Glutamatergic neuron (in vitro differentiated cells): ENCODE measurements at regions not wholly inside any gene's neighbourhood (a gene's known extent, or its start where the extent isn't known, plus 50 kb on each side); places are given as distances from the start of the nearest gene placed in this dataset.
A peak's percentile ranks its signal among the peaks of the same experiment; 100 is the strongest.
"Not testable (repeated sequence)": the region's sequence is repeated elsewhere in the genome, so short reads cannot be mapped to it uniquely, and the experiment has no call there.

ENCODE experiments used
- DNase-seq: peaks from one replicate; pipeline ENCODE4 v3.0.0; 2022
- H3K27ac Mint-ChIP-seq: one replicate; pipeline ENCODE4 v1.8.0; 2020; ENCODE audit warnings: mild to moderate bottlenecking, mixed read lengths, inconsistent platforms; ENCODE audit not compliant: unreplicated experiment
- H3K27me3 Mint-ChIP-seq: one replicate; pipeline ENCODE4 v1.8.0; 2020; ENCODE audit warnings: mild to moderate bottlenecking, moderate library complexity, mixed read lengths, inconsistent platforms; ENCODE audit not compliant: unreplicated experiment
- H3K36me3 Mint-ChIP-seq: one replicate; pipeline ENCODE4 v1.8.0; 2020; ENCODE audit warnings: mild to moderate bottlenecking, mixed read lengths, inconsistent platforms; ENCODE audit not compliant: unreplicated experiment
- H3K4me1 Mint-ChIP-seq: one replicate; pipeline ENCODE4 v1.8.0; 2020; ENCODE audit warnings: mild to moderate bottlenecking, low read depth, mixed read lengths, inconsistent platforms; ENCODE audit not compliant: unreplicated experiment
- H3K4me3 Mint-ChIP-seq: one replicate; pipeline ENCODE4 v1.8.0; 2020; ENCODE audit warnings: mild to moderate bottlenecking, mixed read lengths, inconsistent platforms; ENCODE audit not compliant: unreplicated experiment
- H3K9me3 Mint-ChIP-seq: one replicate; pipeline ENCODE4 v1.8.0; 2020; ENCODE audit warnings: mild to moderate bottlenecking, moderate library complexity, mixed read lengths, inconsistent platforms; ENCODE audit not compliant: unreplicated experiment

DNA sequence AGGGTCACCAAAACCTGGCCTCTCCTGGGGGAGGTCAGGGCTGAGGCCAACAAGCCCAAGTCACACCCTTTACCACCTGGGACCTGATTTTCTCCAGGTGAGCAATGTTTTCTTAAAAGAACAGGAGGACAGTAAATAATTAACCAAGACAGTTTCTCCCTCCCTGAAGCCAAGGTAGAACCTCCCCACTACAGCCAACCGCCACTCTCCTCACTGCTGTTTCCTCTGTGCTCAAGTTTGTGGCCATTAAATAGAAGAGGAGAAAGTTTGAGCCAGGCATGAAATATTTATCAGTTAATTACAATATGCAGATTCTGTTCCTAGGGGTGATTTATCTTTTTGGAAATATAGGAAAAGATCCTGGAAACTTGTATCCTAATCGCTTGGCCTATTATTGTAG is 150.6 kb upstream of the ANKRD20A1 start:
- H3K4me3 Mint-ChIP-seq, H3K9me3 Mint-ChIP-seq, H3K27ac Mint-ChIP-seq, H3K36me3 Mint-ChIP-seq, H3K27me3 Mint-ChIP-seq, H3K4me1 Mint-ChIP-seq, DNase-seq: not testable (repeated sequence)

DNA sequence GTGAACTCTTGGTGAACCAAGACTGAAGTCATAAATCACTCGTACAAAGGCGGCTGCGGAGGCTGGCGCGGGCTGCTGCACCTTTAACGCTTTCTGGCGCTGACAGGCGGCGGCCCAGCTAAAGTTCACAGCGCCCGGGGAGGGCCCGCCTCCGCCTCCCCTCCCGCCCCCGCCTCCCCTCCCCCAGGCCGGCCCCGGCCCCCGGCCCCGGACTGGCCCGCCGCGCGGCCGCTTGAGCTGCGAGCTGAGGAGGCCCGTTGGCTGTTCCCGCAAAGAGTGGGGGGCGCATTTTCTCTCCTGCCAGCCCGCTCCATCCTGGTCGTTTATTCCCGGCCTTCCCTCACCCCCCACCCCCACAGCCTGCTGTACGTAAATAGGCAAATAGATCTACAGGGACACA is 147.3 kb upstream of the ANKRD20A1 start:
- H3K4me1 Mint-ChIP-seq, H3K4me3 Mint-ChIP-seq, H3K36me3 Mint-ChIP-seq, H3K9me3 Mint-ChIP-seq, H3K27me3 Mint-ChIP-seq, H3K27ac Mint-ChIP-seq, DNase-seq: not testable (repeated sequence)

DNA sequence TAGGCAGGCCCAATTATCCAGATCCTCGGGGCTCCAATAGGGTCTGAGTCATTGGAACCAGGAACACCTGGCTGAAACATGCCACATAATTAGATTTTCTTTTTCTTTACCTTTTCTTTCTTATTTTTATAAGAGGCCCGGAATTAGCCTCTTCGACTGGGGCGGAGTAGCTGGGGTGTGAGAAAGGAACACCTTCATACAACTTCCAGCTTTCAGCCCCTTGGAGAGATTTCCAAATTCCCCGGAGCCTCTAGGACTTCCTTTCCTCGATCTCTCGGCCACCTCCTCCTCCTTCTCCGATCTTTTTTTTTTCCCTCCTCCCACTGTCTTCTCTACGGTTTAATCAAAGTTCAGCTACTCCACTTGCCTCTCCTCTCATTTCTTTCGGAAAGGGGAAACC is 146.8 kb upstream of the ANKRD20A1 start:
- H3K27ac Mint-ChIP-seq, DNase-seq, H3K4me1 Mint-ChIP-seq, H3K36me3 Mint-ChIP-seq, H3K4me3 Mint-ChIP-seq, H3K27me3 Mint-ChIP-seq, H3K9me3 Mint-ChIP-seq: not testable (repeated sequence)

DNA sequence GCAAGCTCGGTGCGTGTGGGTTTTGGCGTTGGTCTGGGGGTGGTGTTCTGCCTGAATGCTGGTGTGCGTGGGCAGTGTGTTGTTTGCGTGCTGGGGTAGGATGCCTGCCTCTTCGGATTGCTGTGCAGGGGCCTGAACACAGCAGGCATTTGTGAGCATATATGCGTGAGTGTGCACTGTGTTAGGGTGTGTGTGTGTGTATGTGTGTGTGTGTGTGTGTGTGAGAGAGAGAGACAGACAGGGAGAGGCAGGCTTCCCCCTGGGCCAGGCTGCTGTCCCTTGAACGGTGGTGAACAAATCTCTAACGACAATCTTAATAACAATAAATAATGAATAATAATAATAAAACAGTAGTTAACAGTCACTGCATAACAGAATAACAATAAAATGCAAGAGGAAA is 145.8 kb upstream of the ANKRD20A1 start:
- H3K27ac Mint-ChIP-seq, H3K4me3 Mint-ChIP-seq, H3K4me1 Mint-ChIP-seq, H3K27me3 Mint-ChIP-seq, H3K9me3 Mint-ChIP-seq, H3K36me3 Mint-ChIP-seq: not testable (repeated sequence)
- peak; percentile 10 for DNase-seq

DNA sequence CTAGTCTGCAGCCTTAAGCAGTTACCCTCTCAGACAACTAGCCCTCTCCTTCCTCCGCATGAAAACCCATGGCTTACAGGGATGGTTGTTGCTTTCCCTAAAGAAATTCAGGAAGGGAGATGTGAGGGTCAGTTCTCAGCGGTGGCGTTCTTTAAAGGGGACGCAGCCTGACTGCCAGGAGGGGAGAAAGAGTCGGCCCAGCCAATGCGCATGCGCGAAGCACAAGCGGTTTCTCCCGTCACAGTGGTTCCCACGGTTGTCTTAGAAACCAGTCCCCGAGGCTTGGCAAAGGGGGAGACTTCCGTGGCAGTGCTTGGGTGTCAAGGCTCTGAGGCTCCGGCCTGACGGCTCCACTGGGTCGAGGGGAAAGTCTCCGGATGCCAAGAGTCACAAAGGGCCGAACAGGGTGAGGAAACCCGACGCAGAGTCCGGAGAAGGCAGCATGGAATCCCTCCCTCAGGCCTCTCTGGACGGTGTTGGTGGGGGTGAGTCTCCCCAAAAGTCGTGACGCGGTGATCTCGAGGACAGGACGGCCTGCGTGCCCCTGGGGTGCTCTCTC is 140.8 kb upstream of the ANKRD20A1 start:
- DNase-seq, result peak; percentile 42
- not testable (repeated sequence) for H3K27ac Mint-ChIP-seq, H3K9me3 Mint-ChIP-seq

DNA sequence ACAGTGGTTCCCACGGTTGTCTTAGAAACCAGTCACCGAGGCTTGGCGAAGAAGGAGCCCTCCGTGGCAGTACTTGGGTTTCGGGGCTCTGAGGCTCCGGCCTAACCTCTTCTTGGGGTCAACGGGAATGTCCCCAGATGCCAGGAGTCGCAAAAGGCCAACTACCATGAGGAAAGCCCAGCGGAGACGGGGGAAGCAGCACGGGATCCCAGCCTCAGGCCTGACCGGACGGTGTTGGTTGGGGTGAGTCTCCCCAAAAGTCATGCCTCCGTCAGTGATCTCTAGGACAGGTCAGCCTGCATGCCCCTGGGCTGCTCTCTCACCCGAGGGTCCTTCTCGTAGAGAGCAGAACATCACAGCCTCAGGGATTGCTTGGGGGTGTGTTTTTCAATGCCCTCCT is 138.2 kb upstream of the ANKRD20A1 start:
- not testable (repeated sequence) for H3K36me3 Mint-ChIP-seq, H3K4me3 Mint-ChIP-seq, H3K4me1 Mint-ChIP-seq, DNase-seq, H3K27ac Mint-ChIP-seq, H3K9me3 Mint-ChIP-seq, H3K27me3 Mint-ChIP-seq

More for the DNA sequence above, 140.8 kb upstream of the ANKRD20A1 start:
- H3K36me3 Mint-ChIP-seq, H3K4me3 Mint-ChIP-seq, H3K4me1 Mint-ChIP-seq, H3K27me3 Mint-ChIP-seq: not testable (repeated sequence)

DNA sequence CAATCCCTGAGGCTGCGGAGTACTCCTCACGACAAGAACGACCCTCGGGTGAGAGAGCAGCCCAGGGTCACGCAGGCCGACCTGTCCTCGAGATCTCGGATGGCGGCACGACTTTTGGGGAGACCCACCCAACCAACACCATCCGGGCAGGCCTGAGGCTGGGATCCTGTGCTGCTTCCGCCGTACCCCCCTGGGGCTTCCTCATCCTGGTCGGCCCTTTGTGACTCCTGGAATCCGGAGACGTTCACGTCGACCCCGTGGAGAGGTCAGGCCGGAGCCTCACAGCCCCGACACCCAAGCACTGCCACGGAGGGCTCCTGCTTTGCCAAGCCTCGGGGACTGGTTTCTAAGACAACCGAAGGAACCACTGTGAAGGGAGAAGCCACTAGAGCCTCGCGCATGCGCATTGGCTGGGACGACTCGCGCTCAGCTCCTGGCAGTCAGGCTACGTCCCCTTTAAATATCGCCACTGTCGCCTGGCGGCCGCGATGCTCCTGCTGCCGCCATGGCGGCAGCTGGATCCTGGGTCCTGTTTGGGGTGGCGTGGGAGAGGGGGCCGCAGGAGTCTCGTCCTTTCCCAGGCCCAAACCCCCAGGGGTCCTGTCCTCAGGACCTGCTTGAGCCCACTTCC is 136.2 kb upstream of the ANKRD20A1 start:
- DNase-seq, H3K27ac Mint-ChIP-seq, H3K27me3 Mint-ChIP-seq, H3K4me3 Mint-ChIP-seq, H3K9me3 Mint-ChIP-seq, H3K36me3 Mint-ChIP-seq, H3K4me1 Mint-ChIP-seq: not testable (repeated sequence)

DNA sequence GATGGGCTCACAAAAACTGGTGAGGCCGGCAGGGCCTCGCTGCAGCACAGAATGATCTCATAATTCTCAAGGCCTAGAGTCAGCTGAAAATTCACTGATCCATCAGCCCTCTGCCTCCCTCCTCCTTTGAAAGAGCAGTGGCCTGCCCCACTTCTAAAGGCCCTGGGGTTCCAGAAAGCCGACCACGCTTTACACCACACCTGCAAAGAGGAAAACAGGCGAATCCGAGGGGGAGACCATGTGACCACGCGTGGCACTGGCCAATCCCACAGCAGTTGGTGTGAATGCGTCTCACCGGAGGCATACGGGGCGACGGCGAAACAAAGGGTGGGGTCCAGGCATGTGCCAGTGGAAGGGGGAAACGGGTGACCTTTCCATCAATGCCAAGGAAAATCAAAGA is 135.5 kb upstream of the ANKRD20A1 start:
- not testable (repeated sequence) for H3K4me1 Mint-ChIP-seq, H3K9me3 Mint-ChIP-seq, H3K27me3 Mint-ChIP-seq, H3K27ac Mint-ChIP-seq, H3K36me3 Mint-ChIP-seq
- DNase-seq, result peak; percentile 26
- peak overlapping the region; percentile 73 for H3K4me3 Mint-ChIP-seq

DNA sequence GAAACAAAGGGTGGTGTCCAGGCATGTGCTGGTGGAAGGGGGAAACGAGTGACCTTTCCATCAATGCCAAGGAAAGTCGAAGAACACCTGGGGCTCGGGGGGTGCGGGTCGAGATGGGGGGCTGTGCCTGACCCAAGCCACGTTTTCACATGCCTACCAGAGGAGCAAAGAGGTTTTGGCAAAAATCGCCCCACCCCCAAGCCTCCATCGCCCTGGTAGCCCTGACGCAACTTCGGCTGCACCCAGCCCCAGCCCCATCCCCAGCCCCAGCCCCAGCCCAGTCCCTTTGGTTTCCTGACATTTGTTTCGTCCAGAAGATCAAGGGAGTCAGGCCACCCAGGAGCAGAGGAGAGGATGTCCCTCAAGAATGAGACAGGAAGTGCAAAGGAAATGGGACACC is 133.8 kb upstream of the ANKRD20A1 start:
- not testable (repeated sequence) for H3K27me3 Mint-ChIP-seq, H3K4me1 Mint-ChIP-seq, H3K4me3 Mint-ChIP-seq, H3K36me3 Mint-ChIP-seq, H3K27ac Mint-ChIP-seq, H3K9me3 Mint-ChIP-seq
- peak; percentile 28 for DNase-seq

DNA sequence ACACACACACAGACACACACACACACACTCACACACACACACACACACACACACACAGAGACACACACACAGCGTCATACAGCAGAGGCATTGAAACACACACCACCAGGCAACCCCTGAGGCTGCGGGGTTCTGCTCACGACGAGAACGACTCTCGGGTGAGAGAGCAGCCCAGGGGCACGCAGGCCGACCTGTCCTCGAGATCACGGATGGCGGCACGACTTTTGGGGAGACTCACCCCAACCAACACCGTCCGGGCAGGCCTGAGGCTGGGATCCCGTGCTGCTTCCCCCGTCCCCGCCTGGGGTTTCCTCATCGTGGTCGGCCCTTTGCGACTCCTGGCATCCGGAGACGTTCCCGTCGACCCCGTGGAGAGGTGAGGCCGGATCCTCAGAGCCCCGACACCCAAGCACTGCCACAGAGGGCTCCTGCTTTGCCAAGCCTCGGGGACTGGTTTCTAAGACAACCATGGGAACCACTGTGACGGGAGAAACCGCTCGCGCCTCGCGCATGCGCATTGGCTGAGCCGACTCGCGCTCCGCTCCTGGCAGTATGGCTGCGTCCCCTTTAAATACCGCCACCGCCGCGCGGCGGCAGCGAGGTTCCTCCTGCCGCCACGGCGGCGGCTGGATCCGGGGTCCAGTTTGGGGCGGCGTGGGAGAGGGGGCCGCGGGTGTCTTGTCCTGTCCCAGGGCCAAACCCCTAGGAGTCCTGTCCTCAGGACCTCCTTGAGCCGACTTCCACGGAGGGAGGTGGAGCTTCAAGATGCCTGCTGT is 132.3 kb upstream of the ANKRD20A1 start:
- not testable (repeated sequence) for H3K27ac Mint-ChIP-seq, H3K27me3 Mint-ChIP-seq, H3K9me3 Mint-ChIP-seq, H3K36me3 Mint-ChIP-seq, H3K4me1 Mint-ChIP-seq
- DNase-seq, result peak; percentile 6
- peak overlapping the region; percentile 81 for H3K4me3 Mint-ChIP-seq

DNA sequence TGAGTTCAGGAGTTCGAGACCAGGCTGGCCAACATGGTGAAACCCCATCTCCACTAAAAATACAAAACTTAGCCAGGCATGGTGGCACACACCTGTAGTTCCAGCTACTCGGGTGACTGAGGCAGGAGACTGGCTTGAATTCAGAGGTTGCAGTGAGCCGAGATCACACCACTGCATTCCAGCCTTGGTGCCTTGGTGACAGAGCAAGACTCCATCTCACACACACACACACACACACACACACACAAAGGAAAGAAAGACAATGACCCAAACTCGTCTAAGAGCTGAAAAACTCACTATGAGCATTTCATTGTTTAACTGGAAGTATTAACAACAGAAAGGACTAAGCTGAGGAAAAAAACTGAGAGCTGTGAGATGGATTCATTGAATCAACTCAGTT is 95.6 kb upstream of the ANKRD20A1 start:
- not testable (repeated sequence) for H3K36me3 Mint-ChIP-seq, H3K9me3 Mint-ChIP-seq, H3K27me3 Mint-ChIP-seq, H3K27ac Mint-ChIP-seq, H3K4me1 Mint-ChIP-seq, DNase-seq, H3K4me3 Mint-ChIP-seq

DNA sequence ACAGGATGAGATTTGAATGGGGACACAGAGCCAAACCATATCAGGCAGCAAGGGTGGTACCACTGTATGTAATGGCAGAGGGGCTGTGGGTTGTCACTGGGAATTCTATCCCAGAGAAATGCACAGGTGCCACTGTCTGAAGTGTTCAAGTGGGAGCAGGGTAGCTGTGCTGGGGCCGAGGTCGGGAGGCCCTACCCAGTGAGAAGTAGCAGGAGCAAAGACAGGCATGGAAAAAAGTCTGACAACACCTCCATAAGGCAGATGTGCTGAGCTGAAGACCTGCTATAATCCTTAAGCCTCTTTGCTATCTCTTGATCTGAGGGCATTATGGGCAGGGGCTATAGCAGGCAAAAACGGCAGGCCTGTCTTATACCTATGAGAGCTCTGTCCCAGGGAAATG is 86.9 kb upstream of the ANKRD20A1 start:
- H3K4me1 Mint-ChIP-seq, H3K9me3 Mint-ChIP-seq, H3K27me3 Mint-ChIP-seq, DNase-seq, H3K4me3 Mint-ChIP-seq, H3K27ac Mint-ChIP-seq, H3K36me3 Mint-ChIP-seq: not testable (repeated sequence)
